ENCODE measurements at regions not wholly inside any gene's neighbourhood (a gene's known extent, or its start where the extent isn't known, plus 50 kb on each side); places are given as distances from the start of the nearest gene placed in this dataset.

DNA sequence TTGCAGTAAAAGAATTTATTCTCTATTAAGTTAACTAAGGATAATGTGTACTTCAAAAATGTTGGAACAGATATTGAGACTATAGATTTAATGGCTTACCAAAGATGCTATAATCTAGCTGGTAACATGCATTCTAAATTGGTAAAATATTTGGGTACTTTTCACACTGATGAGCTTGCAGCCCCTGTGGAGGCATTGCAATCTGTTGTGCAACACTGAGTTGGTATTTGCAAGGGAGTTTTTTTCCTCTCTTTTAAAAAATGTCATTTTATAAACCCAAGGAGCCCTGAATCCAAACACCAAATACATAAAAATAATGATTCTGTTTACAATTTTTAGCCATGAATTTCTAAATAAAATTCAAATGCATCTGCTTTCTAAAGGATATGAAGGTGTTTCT, 944.8 kb downstream of the DTWD2 start:
- no peak overlapping the region for H3K4me3 ChIP-seq (ENCODE audit: low read depth, low read length)
- TF ChIP-seq, protein P1, sequence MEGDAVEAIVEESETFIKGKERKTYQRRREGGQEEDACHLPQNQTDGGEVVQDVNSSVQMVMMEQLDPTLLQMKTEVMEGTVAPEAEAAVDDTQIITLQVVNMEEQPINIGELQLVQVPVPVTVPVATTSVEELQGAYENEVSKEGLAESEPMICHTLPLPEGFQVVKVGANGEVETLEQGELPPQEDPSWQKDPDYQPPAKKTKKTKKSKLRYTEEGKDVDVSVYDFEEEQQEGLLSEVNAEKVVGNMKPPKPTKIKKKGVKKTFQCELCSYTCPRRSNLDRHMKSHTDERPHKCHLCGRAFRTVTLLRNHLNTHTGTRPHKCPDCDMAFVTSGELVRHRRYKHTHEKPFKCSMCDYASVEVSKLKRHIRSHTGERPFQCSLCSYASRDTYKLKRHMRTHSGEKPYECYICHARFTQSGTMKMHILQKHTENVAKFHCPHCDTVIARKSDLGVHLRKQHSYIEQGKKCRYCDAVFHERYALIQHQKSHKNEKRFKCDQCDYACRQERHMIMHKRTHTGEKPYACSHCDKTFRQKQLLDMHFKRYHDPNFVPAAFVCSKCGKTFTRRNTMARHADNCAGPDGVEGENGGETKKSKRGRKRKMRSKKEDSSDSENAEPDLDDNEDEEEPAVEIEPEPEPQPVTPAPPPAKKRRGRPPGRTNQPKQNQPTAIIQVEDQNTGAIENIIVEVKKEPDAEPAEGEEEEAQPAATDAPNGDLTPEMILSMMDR (IDR thresholded peaks at IDR 0.05; ENCODE audit: low read depth, low read length) = no peak

DNA sequence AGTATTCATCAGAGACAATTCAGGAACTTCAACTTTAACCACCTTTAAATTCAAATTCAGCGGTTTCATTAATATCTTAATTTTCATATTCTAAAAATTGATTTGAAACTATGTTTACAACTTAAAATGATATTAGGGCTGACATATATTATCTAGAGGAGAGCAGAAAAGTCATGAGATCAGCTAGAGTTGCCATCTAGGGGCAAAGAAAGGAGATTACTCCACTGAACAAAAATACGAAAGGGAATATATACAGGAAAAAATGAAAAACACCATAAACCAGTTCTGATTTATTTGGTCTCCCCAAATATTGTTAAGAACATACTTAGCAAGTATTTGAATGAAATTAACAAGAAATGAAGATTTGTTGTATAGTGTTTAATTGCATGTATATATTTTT, 946.3 kb downstream of the DTWD2 start:
- TF ChIP-seq, protein P1 (IDR thresholded peaks at IDR 0.05; ENCODE audit: low read depth, low read length) = no peak
- no peak overlapping the region for H3K4me3 ChIP-seq (ENCODE audit: low read depth, low read length)

DNA sequence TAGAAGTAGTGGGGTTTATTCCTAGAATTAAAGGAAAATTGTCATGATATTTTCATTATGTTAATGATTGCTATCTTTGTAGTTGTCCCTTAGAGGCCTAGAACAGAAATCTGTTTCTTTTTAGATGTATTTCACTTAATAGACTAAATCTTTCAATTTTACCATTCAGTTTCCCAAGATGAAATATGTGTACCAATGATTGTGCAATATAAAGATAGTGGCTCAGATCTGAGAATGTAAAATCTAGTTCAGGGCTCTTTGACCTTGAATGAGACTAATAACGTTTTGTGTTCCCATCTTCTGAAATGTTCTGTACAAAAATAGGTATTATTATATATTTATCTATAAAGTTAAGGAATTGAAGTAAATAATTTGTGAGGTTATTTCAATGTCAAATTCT, 947.9 kb downstream of the DTWD2 start:
- TF ChIP-seq, protein P1 (IDR thresholded peaks at IDR 0.05; ENCODE audit: low read depth, low read length) = no peak
- no peak overlapping the region for H3K4me3 ChIP-seq (ENCODE audit: low read depth, low read length)

DNA sequence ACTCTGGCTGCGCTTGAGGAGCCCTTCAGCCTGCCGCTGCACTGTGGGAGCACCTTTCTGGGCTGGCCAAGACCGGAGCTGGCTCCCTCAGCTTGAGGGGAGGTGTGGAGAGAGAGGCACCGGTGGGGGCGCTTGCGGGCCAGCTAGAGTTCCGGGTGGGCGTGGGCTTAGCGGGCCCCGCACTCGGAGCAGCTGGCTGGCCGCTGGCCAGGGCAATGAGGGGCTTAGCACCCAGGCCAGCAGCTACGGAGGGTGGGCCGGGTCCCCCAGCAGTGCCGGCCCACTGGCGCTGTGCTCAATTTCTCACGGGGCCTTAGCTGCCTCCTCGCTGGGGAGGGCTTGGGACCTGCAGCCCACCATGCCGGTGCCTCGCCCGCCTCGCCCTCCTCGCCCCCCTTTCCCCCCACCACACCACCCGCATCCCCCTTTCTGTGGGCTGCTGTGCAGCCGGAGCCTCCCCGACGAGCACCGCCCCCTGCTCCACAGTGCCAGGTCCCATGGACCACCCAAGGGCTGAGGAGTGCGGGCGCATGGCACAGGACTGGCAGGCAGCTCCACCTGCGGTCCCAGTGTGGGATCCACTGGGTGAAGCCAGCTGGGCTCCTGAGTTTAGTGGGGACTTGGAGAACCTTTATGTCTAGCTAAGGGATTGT, 954.5 kb downstream of the DTWD2 start:
- TF ChIP-seq, protein P1 (IDR thresholded peaks at IDR 0.05; ENCODE audit: low read depth, low read length) = no peak
- no peak overlapping the region for H3K4me3 ChIP-seq (ENCODE audit: low read depth, low read length)

DNA sequence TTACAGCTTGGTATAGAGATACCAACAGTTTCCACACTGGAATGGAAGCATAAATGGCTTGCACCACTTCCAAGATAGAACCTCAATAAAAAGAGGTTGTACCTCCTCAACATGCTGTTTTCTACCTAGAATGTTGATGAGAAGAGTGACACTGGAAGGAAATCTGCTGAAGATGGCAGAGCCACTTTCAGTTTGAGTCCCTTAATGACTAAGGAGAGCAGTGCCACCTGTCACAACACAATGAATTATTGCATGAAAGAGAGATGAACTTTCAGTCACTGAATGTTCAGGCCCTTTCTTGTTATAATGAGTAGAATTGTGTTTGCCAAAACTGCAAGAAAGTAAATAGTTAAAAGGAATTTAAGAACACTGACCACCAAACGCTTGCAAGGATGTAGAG, 958.5 kb downstream of the DTWD2 start:
- TF ChIP-seq, protein P1 (IDR thresholded peaks at IDR 0.05; ENCODE audit: low read depth, low read length) = no peak
- H3K4me3 ChIP-seq (ENCODE audit: low read depth, low read length) = no peak overlapping the region

DNA sequence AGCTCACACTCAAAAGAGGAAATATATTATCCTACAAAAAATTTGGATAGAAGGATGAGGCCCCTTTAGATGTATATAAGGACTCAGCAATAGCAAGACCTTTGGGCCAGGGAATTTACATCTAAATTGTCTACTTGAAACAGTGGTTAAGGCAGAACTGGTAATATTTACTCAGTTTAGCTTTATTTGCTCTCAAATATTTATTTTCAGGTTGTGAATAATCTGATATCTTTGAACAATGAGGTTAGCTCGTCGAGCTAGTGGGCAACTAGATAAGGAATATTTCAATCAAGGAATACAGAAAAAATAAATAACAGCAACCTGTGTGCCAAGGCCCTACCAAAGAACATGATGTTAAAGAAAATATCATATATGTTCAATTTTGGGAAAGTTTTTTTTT, 966.3 kb downstream of the DTWD2 start:
- H3K4me3 ChIP-seq (ENCODE audit: low read depth, low read length) = no peak overlapping the region

DNA sequence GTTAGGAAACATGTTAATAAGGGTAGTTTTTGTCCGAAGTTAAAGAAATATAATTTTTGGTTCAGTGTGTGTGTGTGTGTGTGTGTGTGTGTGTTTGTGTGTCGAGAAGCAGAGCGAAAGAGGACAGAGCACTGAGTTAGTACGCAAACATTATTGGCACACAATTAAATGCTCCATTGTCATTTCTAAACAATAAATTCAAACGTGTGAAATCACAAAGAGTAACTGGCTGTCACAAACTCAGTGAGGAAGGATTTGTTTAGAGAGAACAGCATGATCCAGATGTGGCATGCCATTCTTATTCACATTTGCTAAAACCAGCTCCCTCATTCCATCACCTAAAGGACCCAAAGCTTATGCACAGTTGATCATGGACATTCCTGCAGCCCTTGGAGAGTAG, 970.8 kb downstream of the DTWD2 start:
- TF ChIP-seq, protein P1 (IDR thresholded peaks at IDR 0.05; ENCODE audit: low read depth, low read length) = no peak
- no peak overlapping the region for H3K4me3 ChIP-seq (ENCODE audit: low read depth, low read length)

More for the DNA sequence above, 966.3 kb downstream of the DTWD2 start:
- TF ChIP-seq, protein P1 (IDR thresholded peaks at IDR 0.05; ENCODE audit: low read depth, low read length) = no peak

All from WI38 (cell line).